NB4 (cell line): ENCODE measurements at regions not wholly inside any gene's neighbourhood (a gene's known extent, or its start where the extent isn't known, plus 50 kb on each side); places are given as distances from the start of the nearest gene placed in this dataset.
A peak's percentile ranks its signal among the peaks of the same experiment; 100 is the strongest.

ENCODE experiments used
- DNase-seq: peaks from one replicate; pipeline ENCODE4 v3.0.0; 2010; ENCODE audit warnings: low read depth
- H3K4me3 ChIP-seq: one replicate; pipeline ENCODE4 v1.5.1; 2011; ENCODE audit warnings: mild to moderate bottlenecking, low read depth, low read length, moderate library complexity
- MYC ChIP-seq: IDR thresholded peaks from 2 replicates; pipeline ENCODE4 v1.6.1; 2011; ENCODE audit warnings: low read depth, low read length
- POLR2A ChIP-seq: IDR thresholded peaks from 2 replicates; pipeline ENCODE4 v1.6.1; 2011; ENCODE audit warnings: mild to moderate bottlenecking; ENCODE audit not compliant: insufficient read length; ENCODE audit errors: extremely low read depth
- TF ChIP-seq, protein P1 (sequence below): IDR thresholded peaks from 2 replicates; pipeline ENCODE4 v1.6.1; 2011; ENCODE audit warnings: low read depth, low read length
- TF ChIP-seq, protein P2 (sequence below): IDR thresholded peaks from one replicate; pipeline ENCODE4 v1.5.1; 2012; ENCODE audit warnings: low read depth, low read length

DNA sequence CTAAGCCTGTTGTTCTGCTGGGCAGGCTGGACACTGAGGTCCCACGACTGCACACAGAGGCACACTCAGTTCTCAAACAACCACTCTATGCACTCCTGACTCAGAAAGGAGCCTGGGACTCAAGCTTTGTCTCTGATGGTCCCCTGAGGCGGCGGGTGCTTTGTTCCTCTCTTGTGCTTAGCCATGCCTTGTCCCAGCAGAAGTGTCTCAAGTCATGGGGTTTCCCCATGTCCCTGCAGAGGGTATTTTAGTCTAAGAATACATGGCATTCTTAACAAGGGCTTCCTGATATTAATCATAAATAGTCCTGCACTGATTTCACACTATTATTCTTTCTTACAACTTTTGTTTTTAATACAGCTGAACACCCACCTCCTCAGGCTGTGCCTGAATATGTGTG, 72.5 kb downstream of the CXCL12 start:
- no peak for DNase-seq
- TF ChIP-seq, protein P1, sequence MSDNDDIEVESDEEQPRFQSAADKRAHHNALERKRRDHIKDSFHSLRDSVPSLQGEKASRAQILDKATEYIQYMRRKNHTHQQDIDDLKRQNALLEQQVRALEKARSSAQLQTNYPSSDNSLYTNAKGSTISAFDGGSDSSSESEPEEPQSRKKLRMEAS: no peak
- TF ChIP-seq, protein P2, sequence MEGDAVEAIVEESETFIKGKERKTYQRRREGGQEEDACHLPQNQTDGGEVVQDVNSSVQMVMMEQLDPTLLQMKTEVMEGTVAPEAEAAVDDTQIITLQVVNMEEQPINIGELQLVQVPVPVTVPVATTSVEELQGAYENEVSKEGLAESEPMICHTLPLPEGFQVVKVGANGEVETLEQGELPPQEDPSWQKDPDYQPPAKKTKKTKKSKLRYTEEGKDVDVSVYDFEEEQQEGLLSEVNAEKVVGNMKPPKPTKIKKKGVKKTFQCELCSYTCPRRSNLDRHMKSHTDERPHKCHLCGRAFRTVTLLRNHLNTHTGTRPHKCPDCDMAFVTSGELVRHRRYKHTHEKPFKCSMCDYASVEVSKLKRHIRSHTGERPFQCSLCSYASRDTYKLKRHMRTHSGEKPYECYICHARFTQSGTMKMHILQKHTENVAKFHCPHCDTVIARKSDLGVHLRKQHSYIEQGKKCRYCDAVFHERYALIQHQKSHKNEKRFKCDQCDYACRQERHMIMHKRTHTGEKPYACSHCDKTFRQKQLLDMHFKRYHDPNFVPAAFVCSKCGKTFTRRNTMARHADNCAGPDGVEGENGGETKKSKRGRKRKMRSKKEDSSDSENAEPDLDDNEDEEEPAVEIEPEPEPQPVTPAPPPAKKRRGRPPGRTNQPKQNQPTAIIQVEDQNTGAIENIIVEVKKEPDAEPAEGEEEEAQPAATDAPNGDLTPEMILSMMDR: no peak
- no peak for TF ChIP-seq MYC
- TF ChIP-seq POLR2A: no peak
- H3K4me3 ChIP-seq: no peak overlapping the region

DNA sequence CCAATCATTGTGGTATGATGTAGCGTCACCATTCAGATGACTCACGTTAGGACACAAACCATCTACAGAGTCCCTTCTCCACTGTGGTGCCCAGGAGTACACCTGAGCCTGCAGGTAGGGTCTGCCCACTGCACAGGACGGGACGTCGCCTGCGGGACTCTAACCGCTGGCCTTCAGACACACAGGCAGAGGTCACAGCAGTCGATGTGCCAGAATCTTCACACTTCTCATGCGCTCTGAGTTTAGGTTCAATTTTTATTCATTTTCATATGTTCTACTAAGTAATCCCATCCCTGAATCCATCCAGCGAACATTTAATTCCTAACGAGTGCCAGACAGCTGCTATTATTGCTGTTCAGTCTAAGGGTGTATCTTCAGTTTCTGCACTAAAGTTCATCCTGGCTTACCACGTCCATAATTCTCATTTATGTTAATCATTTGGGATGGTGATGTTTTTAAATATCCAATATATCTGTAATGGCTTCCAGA, 73.3 kb downstream of the CXCL12 start:
- TF ChIP-seq MYC (no peak), POLR2A (no peak)
- TF ChIP-seq, protein P1: no peak
- TF ChIP-seq, protein P2: no peak
- no peak overlapping the region for H3K4me3 ChIP-seq
- DNase-seq: no peak

DNA sequence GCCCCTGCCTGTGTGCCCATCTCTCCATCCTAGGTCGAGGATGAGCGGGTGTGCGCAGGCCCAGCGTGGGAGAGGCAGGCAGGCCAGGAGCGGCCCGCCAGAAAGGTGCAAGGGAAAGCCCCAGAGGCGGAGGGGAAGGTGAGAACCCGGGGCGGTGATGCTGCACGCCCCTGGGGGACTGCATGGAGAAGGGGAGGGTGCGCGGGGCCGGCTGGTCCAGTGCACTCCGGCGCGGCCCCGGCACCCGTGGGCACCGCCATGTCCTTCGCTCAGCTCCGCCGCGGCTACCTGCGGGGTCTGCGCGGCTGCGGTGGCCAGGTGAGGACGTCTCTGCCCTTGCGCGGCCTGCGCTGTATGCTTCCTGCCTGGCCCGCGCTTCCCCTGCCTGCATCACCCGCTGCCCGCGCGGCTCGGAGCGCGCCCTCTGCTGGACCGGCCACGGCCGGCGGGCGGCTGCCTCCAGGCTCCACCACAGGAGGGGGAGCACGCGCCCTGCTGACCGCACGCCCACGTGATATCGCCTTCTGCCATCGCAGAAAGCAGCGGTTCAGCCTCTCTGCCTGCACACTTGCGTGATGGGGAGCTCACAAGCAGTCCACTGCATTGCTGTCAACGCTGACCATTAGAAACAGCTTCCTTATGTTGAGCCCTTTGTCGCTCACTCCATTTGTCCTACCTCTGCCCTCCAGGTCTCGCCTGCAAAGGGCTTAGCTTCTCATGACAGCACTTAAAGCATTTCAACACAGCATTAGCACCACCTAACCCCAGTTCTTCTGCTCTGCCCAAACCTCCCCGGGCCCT, 73.9 kb downstream of the CXCL12 start:
- peak; percentile 81 for DNase-seq
- TF ChIP-seq MYC (no peak), POLR2A (no peak)
- TF ChIP-seq, protein P1: peak; percentile 33; the same call in 1 of the 2 replicates
- TF ChIP-seq, protein P2: peak; percentile 79
- no peak overlapping the region for H3K4me3 ChIP-seq

DNA sequence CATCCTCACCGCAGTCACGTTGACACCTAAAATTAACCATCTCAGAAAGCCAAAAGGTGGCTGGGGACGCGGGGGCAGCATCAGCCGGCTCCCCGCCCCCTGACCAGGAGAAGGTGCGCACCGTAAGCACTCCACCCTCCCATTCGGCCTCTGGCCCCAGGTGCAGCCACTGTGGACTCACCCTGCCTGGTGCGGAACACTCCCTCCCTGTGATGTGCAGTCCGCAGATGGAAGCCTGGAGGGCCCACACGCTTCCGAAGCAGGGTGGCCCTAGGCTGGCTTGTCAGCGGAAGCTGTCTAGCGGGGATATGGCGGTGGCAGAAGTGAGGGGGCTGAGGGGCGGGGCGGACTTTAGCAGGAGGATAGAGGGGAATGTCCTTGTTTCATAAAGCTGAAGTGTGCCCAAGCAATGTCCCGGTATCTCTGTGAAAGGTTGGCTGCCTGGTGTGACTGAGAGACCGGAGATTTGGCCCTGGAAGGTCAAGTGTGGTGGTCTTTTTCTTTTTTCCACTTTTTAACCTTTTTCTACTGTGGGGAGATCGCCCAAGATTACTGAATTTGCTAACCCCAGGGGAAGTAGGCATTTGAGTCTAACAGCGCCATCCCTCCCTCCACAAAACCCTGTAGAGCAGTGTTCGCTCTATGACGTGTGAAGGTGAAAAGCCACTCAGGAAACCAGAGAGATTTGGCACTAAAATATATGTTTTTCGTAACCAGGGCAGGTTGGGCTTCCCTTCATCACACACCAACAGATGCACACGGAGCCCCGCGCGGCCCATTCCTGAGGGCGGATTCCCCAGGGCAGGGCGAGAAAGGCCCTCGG, 74.7 kb downstream of the CXCL12 start:
- no peak overlapping the region for H3K4me3 ChIP-seq
- TF ChIP-seq, protein P1: no peak
- TF ChIP-seq, protein P2: no peak
- TF ChIP-seq MYC (no peak), POLR2A (no peak)
- no peak for DNase-seq

- TF ChIP-seq MYC (no peak), POLR2A (no peak)
- TF ChIP-seq, protein P1: no peak
- TF ChIP-seq, protein P2: no peak
- DNase-seq: no peak
Observed at GRCh38 chr10:44309361-44309760, 75.5 kb downstream of the CXCL12 start.

More at GRCh38 chr10:44309361-44309760, 75.5 kb downstream of the CXCL12 start:
- H3K4me3 ChIP-seq: no peak overlapping the region
